Adrenal gland (tissue), 9 donors: ENCODE measurements at regions not wholly inside any gene's neighbourhood (a gene's known extent, or its start where the extent isn't known, plus 50 kb on each side); places are given as distances from the start of the nearest gene placed in this dataset.

Experiments used
- DNase-seq, 7 donors: peaks; one replicate each; pipeline ENCODE4 v3.0.0-alpha.2; 2019 to 2020
- H3K27ac ChIP-seq, 5 donors: fragments of 200-600 bp; sonication (generic) in 4 of 5; 1 replicate in 3 of 5; 2 replicates in 2 of 5; pipeline versions ENCODE4 v1.5.1 to v1.8.0; 2016 to 2020; ENCODE audit warnings: mild to moderate bottlenecking in 1 of 5
- H3K27me3 ChIP-seq: fragments of 200-600 bp; 2 replicates; pipeline ENCODE4 v1.8.0; 2021
- H3K36me3 ChIP-seq, 2 donors: fragments of 200-600 bp; replicated peaks in 1 of 2; 1 replicate in 1 of 2; 2 replicates in 1 of 2; pipeline versions ENCODE4 v1.5.1 to v1.8.0; 2018 to 2022
- H3K4me1 ChIP-seq, 2 donors: fragments of 200-600 bp; replicated peaks in 1 of 2; 1 replicate in 1 of 2; 2 replicates in 1 of 2; pipeline versions ENCODE4 v1.5.1 to v1.8.0; 2018 to 2021
- H3K4me3 ChIP-seq, 4 donors: fragments of 200-600 bp; sonication (generic) in 3 of 4; one replicate each; pipeline ENCODE4 v1.5.1; 2016 to 2018
- H3K9me3 ChIP-seq, 3 donors: fragments of 200-600 bp; sonication (generic) in 1 of 3; replicated peaks in 1 of 3; 1 replicate in 2 of 3; 2 replicates in 1 of 3; pipeline versions ENCODE4 v1.5.1 to v1.8.0; 2016 to 2021
- POLR2A ChIP-seq, 2 donors: fragments of 450-650 bp; IDR thresholded peaks; one replicate each; pipeline ENCODE4 v1.6.1; 2017; ENCODE audit warnings: antibody characterized with exemption in 2 of 2, mild to moderate bottlenecking in 2 of 2, moderate library complexity in 1 of 2
- WGBS, 4 donors: extraction: QIAGEN DNeasy Blood & Tissue Kit in 2 of 4; methylation state at CpG; one replicate each; pipeline versions ENCODE4 v1.1.5 to v1.1.7; 2013 to 2017; 5-methylcytosine and 5-hydroxymethylcytosine counted together
- intact Hi-C, 2 donors: fragments of 100-400 bp; cut with DNase I; formaldehyde crosslinking; loops; one replicate each; pipeline versions ENCODE4 v1.14.1 to v1.15.0; 2022 to 2023
- TF ChIP-seq, protein P1 (sequence below), 6 experiments: fragments of 450-650 bp in 4 of 6; fragments of 200-600 bp in 2 of 6; sonication (generic) in 1 of 6; IDR thresholded peaks; 1 replicate in 5 of 6; 2 replicates in 1 of 6; pipeline versions ENCODE4 v1.5.1 to v1.8.0; 2016 to 2021; ENCODE audit warnings: antibody characterized with exemption in 6 of 6, mild to moderate bottlenecking in 2 of 6, moderate library complexity in 1 of 6
- donor health status: healthy with polysubstance abuse.
- donor health status: Bipolar disorder and iron deficiency.
- donor health status: DM: yes; HTN: yes; CAD: no.
- donor health status: DM: no; HTN: no; CAD: no.
- donor health status: DM: no; HTN: no; CAD: no.

DNA sequence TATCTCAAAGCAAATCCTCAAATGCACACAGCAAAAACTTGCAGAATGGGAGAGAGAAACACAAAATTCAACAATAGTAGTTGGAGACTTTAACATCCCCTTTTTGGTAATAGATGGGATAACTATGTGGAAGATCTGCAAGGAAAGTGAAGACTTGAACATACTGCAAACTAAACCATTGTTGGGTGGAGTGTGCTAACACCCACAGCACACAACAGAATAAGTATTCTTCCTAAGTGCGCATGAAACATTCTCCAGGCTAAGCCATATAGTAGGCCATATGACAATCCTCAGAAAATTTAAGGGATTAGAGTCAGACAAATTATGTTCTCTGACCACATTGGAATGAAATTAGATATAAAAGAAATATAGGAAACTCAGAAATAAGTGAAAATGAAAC lies 230.6 kb downstream of the FBXO15 start:
- Histone ChIP-seq H3K4me1 (no peaks in the 10 kb centered on the region), H3K9me3 (no peaks in the 10 kb centered on the region), H3K27ac (no peak overlapping the region), H3K36me3 (no peaks in the 10 kb centered on the region), H3K4me3 (no peak overlapping the region), H3K27me3 (no peaks in the 10 kb centered on the region)
- 87 to 100% (median 90%) methylated on average over 1 of the region's 1 CpG for WGBS, 4 donors
- no peak for TF ChIP-seq POLR2A (IDR thresholded peaks at IDR 0.05)
- TF ChIP-seq, protein P1, sequence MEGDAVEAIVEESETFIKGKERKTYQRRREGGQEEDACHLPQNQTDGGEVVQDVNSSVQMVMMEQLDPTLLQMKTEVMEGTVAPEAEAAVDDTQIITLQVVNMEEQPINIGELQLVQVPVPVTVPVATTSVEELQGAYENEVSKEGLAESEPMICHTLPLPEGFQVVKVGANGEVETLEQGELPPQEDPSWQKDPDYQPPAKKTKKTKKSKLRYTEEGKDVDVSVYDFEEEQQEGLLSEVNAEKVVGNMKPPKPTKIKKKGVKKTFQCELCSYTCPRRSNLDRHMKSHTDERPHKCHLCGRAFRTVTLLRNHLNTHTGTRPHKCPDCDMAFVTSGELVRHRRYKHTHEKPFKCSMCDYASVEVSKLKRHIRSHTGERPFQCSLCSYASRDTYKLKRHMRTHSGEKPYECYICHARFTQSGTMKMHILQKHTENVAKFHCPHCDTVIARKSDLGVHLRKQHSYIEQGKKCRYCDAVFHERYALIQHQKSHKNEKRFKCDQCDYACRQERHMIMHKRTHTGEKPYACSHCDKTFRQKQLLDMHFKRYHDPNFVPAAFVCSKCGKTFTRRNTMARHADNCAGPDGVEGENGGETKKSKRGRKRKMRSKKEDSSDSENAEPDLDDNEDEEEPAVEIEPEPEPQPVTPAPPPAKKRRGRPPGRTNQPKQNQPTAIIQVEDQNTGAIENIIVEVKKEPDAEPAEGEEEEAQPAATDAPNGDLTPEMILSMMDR (IDR thresholded peaks at IDR 0.05) = no peak
- DNase-seq = no peak
- intact Hi-C loops = no loop called here

DNA sequence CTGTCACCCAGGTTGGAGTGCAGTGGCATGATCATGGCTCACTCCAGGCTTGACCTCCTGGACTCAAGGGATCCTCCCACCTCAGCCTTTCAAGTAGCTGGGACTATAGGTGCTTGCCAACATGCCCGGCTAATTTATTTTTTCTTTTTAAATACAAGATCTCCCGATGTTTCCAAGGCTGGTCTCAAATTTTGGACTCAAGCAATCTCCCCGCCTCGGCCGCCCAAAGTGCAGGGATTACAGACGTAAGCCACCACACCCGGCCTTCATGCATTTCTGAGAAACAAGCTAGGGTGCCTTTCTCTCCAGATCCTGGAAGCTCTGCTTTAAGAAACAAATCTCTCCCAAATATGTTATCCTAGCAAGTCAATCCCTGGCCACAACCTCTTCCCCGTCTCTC lies 234.1 kb downstream of the FBXO15 start:
- Histone ChIP-seq H3K36me3 (no peaks in the 10 kb centered on the region), H3K27me3 (no peaks in the 10 kb centered on the region), H3K4me3 (no peak overlapping the region), H3K27ac (no peak overlapping the region), H3K9me3 (no peaks in the 10 kb centered on the region), H3K4me1 (no peaks in the 10 kb centered on the region)
- no peak for DNase-seq
- intact Hi-C loops = no loop called here
- TF ChIP-seq, protein P1 (IDR thresholded peaks at IDR 0.05) = no peak
- no peak for TF ChIP-seq POLR2A (IDR thresholded peaks at IDR 0.05)
- 82 to 84% (median 83%) methylated on average over 8 of the region's 8 CpGs for WGBS, 4 donors

DNA sequence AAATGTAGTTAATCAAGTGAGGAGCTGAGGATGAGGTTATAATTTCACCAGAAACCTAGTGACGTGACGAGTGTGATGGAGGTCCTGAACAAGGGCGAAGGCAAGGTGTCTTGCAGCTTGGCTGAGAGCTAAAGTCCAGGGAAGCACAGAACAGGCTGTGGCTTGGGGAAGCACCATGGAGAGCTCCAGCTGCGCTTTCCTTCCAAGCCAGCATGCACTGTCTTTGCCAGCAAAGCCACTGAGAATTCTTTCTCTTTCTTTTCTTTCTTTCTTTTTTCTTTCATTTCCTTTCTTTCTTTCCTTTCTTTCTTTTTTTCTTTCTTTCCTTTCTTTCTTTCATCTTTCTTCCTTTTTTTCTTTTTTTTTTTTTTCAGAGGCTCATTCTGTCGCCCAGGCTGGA lies 239.3 kb downstream of the FBXO15 start:
- no peaks in the 10 kb centered on the region for H3K27me3 ChIP-seq
- 32 to 43% (median 38%) methylated on average over 5 of the region's 5 CpGs for WGBS, 4 donors
- DNase-seq = no peak
- H3K4me1 ChIP-seq = no peaks in the 10 kb centered on the region
- no peak overlapping the region for H3K27ac ChIP-seq
- H3K36me3 ChIP-seq = no peaks in the 10 kb centered on the region
- no peaks in the 10 kb centered on the region for H3K9me3 ChIP-seq
- intact Hi-C loops = no loop called here
- H3K4me3 ChIP-seq = no peak overlapping the region
- TF ChIP-seq POLR2A (IDR thresholded peaks at IDR 0.05) = no peak
- TF ChIP-seq, protein P1 (IDR thresholded peaks at IDR 0.05) = no peak

DNA sequence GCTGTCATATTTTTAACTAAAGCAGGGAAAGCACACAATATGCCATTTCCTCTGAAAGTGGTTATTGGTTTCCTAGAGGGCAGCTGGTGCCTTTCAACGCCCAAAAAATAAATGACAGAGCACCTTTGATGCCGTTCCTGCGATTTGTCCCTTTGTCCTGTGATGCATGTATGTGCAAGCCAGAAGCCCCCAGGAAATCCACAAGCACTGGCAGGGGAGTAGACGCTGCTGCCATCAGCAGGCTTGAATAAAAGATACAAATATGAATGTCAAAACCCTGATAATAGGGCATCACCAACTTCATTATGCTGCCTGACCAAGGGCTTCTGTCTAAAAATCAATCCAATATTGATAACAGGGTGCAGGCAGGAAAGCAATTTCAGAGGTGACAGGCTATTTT lies 246.1 kb downstream of the FBXO15 start:
- no peak overlapping the region for H3K27ac ChIP-seq
- DNase-seq = no peak
- H3K4me3 ChIP-seq = no peak overlapping the region
- TF ChIP-seq POLR2A (IDR thresholded peaks at IDR 0.05) = no peak
- TF ChIP-seq, protein P1 (IDR thresholded peaks at IDR 0.05) = no peak
- no peaks in the 10 kb centered on the region for H3K36me3 ChIP-seq
- WGBS, 4 donors = 42 to 61% (median 57%) methylated on average over 4 of the region's 4 CpGs
- H3K9me3 ChIP-seq = no peaks in the 10 kb centered on the region
- H3K4me1 ChIP-seq = no peaks in the 10 kb centered on the region
- H3K27me3 ChIP-seq = no peaks in the 10 kb centered on the region
- intact Hi-C loops = no loop called here
